ENCODE measurements at regions not wholly inside any gene's neighbourhood (a gene's known extent, or its start where the extent isn't known, plus 50 kb on each side); places are given as distances from the start of the nearest gene placed in this dataset.

GRCh38 chr17:71247441-71248015, 873.3 kb upstream of the SOX9 start:
- no peak for DNase-seq

- no peak for DNase-seq
Measured at GRCh38 chr17:71251276-71251675, 869.5 kb upstream of the SOX9 start.

- DNase-seq, result no peak
Measured at GRCh38 chr17:71251951-71252350, 868.9 kb upstream of the SOX9 start.

- no peak for DNase-seq
Measured at GRCh38 chr17:71252436-71252835, 868.4 kb upstream of the SOX9 start.

- no peak for DNase-seq
Measured at GRCh38 chr17:71257096-71257495, 863.7 kb upstream of the SOX9 start.

- no peak for DNase-seq
Measured at GRCh38 chr17:71260366-71260940, 860.4 kb upstream of the SOX9 start.

- DNase-seq, result no peak
Measured at GRCh38 chr17:71262586-71262985, 858.2 kb upstream of the SOX9 start.

GRCh38 chr17:71267668-71268067, 853.2 kb upstream of the SOX9 start:
- no peak for DNase-seq

- DNase-seq, result no peak
Measured at GRCh38 chr17:71269201-71269600, 851.6 kb upstream of the SOX9 start.

- DNase-seq, result no peak
Measured at GRCh38 chr17:71273441-71273840, 847.4 kb upstream of the SOX9 start.

- no peak for DNase-seq
Measured at GRCh38 chr17:71276079-71276478, 844.7 kb upstream of the SOX9 start.

- no peak for DNase-seq
Measured at GRCh38 chr17:71283486-71283885, 837.3 kb upstream of the SOX9 start.

GRCh38 chr17:71284032-71284755, 836.6 kb upstream of the SOX9 start:
- no peak for DNase-seq

- DNase-seq, result no peak
Measured at GRCh38 chr17:71286625-71287024, 834.2 kb upstream of the SOX9 start.

GRCh38 chr17:71287071-71287823, 833.6 kb upstream of the SOX9 start:
- no peak for DNase-seq

- no peak for DNase-seq
Measured at GRCh38 chr17:71292006-71292405, 828.8 kb upstream of the SOX9 start.

GRCh38 chr17:71296005-71296404, 824.8 kb upstream of the SOX9 start:
- no peak for DNase-seq

GRCh38 chr17:71301063-71301462, 819.8 kb upstream of the SOX9 start:
- DNase-seq, result no peak

GRCh38 chr17:71302721-71303549, 817.9 kb upstream of the SOX9 start:
- DNase-seq, result no peak

GRCh38 chr17:71304498-71305158, 816.2 kb upstream of the SOX9 start:
- DNase-seq, result no peak

GRCh38 chr17:71313866-71314265, 807.0 kb upstream of the SOX9 start:
- no peak for DNase-seq

GRCh38 chr17:71315568-71315967, 805.3 kb upstream of the SOX9 start:
- DNase-seq, result no peak
